Gastroesophageal sphincter (tissue), 4 donors: ENCODE measurements at regions not wholly inside any gene's neighbourhood (a gene's known extent, or its start where the extent isn't known, plus 50 kb on each side); places are given as distances from the start of the nearest gene placed in this dataset.

Source experiments
- ATAC-seq: fragments of 150-250 bp; one replicate; pipeline ENCODE4 v1.9.1; 2016; ENCODE audit warnings: mild to moderate bottlenecking, moderate library complexity
- H3K27ac ChIP-seq, 4 donors: fragments of 200-600 bp; sonication (generic) in 3 of 4; 1 replicate in 3 of 4; 2 replicates in 1 of 4; pipeline ENCODE4 v1.5.1; 2016 to 2019
- H3K27me3 ChIP-seq: fragments of 200-600 bp; sonication (generic); one replicate; pipeline ENCODE4 v1.5.1; 2019
- H3K36me3 ChIP-seq, 2 donors: fragments of 200-600 bp; sonication (generic); one replicate each; pipeline ENCODE4 v1.5.1; 2019; ENCODE audit warnings: control low read depth in 1 of 2
- H3K4me1 ChIP-seq, 3 donors: fragments of 200-600 bp; sonication (generic); 1 replicate in 2 of 3; 2 replicates in 1 of 3; pipeline ENCODE4 v1.5.1; 2016 to 2019; ENCODE audit warnings: control low read depth in 2 of 3
- H3K4me3 ChIP-seq, 2 donors: fragments of 200-600 bp; sonication (generic); one replicate each; pipeline ENCODE4 v1.5.1; 2019; ENCODE audit warnings: mild to moderate bottlenecking in 1 of 2, moderate library complexity in 1 of 2
- H3K9me3 ChIP-seq, 3 donors: fragments of 200-600 bp; sonication (generic); one replicate each; pipeline ENCODE4 v1.5.1; 2017 to 2019; ENCODE audit warnings: control low read depth in 2 of 3
- EP300 ChIP-seq: sonication (generic); formaldehyde crosslinking; IDR thresholded peaks from one replicate; pipeline ENCODE4 v1.6.1; 2017; ENCODE audit warnings: antibody characterized with exemption, mild to moderate bottlenecking
- POLR2A ChIP-seq, 2 donors: fragments of 450-650 bp; IDR thresholded peaks; one replicate each; pipeline ENCODE4 v1.6.1; 2017; ENCODE audit warnings: antibody characterized with exemption in 2 of 2, mild to moderate bottlenecking in 2 of 2, moderate library complexity in 1 of 2
- POLR2AphosphoS5 ChIP-seq: sonication (generic); formaldehyde crosslinking; IDR thresholded peaks from one replicate; pipeline ENCODE4 v1.6.1; 2017; ENCODE audit warnings: antibody characterized with exemption
- WGBS, 2 donors: methylation state at CpG; one replicate each; pipeline ENCODE4 v1.1.5; 2018; ENCODE audit warnings: low coverage in 1 of 2; 5-methylcytosine and 5-hydroxymethylcytosine counted together
- TF ChIP-seq, protein P1 (sequence below), 4 experiments: fragments of 200-600 bp in 2 of 4; fragments of 450-650 bp in 2 of 4; sonication (generic) in 1 of 4; IDR thresholded peaks; one replicate each; pipeline ENCODE4 v1.5.1; 2017 to 2019; ENCODE audit warnings: antibody characterized with exemption in 4 of 4, mild to moderate bottlenecking in 2 of 4, moderate library complexity in 2 of 4

DNA sequence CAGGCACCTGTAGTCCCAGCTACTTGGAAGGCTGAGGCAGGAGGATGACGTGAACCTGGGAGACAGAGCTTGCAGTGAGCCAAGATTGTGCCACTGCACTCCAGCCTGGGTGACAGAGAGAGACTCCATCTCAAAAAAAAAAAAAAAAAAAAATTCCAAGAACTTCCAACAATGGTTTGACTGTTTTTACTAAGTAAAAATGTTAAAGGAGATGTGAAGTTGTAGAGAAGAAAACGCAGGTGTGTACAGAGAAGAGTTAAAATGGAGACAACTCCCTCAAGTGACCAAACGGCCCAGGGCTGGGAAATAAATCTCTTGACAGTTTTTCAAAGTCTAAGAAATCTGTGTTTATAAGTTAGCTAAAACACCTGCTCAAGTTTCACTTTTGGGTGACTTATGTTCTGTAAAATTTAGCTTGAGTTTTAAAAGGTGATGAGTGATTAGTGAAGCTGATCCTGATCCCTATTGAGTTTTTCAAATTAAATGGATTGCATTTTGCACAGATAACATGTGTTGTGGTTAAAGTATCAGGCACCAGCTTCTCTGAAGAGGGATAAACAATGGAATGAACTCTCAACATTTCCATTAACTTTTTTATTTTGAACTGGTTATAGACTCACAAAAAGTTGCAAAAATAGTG, 255.2 kb upstream of the CD180 start:
- H3K4me3 ChIP-seq, result no peak overlapping the region
- no peaks in the 10 kb centered on the region for H3K27me3 ChIP-seq
- TF ChIP-seq, protein P1, sequence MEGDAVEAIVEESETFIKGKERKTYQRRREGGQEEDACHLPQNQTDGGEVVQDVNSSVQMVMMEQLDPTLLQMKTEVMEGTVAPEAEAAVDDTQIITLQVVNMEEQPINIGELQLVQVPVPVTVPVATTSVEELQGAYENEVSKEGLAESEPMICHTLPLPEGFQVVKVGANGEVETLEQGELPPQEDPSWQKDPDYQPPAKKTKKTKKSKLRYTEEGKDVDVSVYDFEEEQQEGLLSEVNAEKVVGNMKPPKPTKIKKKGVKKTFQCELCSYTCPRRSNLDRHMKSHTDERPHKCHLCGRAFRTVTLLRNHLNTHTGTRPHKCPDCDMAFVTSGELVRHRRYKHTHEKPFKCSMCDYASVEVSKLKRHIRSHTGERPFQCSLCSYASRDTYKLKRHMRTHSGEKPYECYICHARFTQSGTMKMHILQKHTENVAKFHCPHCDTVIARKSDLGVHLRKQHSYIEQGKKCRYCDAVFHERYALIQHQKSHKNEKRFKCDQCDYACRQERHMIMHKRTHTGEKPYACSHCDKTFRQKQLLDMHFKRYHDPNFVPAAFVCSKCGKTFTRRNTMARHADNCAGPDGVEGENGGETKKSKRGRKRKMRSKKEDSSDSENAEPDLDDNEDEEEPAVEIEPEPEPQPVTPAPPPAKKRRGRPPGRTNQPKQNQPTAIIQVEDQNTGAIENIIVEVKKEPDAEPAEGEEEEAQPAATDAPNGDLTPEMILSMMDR (IDR thresholded peaks at IDR 0.05), result no peak
- no peak for TF ChIP-seq EP300
- WGBS, 2 donors, result 13 to 39% methylated on average over 2 to 3 of the region's 3 CpGs
- no peaks in the 10 kb centered on the region for H3K9me3 ChIP-seq
- H3K36me3 ChIP-seq, result no peaks in the 10 kb centered on the region
- peak overlapping the region in 2 of 4 donors; percentile 35 to 39 for H3K27ac ChIP-seq
- no peak for ATAC-seq
- peaks cover 0 to 3% (median 0%) of the 10 kb centered on the region in 3 donors for H3K4me1 ChIP-seq

DNA sequence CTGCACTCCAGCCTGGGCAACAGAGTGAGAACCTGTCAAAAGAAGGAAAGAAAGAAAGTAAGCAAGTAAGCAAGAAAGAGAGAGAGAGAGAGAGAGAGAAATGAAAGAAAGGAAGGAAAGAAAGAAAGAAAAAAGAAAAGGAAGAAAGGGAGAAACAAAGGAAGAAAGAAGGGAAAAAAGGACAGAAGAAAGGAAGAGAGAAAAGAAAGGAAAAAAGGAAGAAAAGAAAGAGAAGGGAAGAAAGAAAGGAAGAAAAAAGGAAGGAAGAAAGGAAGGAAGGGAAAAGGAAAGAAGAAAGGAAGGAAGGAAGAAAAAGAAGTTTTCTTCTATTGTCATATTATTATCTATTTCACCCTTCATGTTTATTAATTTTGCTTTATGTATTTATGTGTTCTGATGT, 251.1 kb upstream of the CD180 start:
- Histone ChIP-seq H3K9me3 (no peaks in the 10 kb centered on the region), H3K4me3 (no peak overlapping the region), H3K36me3 (no peaks in the 10 kb centered on the region)

DNA sequence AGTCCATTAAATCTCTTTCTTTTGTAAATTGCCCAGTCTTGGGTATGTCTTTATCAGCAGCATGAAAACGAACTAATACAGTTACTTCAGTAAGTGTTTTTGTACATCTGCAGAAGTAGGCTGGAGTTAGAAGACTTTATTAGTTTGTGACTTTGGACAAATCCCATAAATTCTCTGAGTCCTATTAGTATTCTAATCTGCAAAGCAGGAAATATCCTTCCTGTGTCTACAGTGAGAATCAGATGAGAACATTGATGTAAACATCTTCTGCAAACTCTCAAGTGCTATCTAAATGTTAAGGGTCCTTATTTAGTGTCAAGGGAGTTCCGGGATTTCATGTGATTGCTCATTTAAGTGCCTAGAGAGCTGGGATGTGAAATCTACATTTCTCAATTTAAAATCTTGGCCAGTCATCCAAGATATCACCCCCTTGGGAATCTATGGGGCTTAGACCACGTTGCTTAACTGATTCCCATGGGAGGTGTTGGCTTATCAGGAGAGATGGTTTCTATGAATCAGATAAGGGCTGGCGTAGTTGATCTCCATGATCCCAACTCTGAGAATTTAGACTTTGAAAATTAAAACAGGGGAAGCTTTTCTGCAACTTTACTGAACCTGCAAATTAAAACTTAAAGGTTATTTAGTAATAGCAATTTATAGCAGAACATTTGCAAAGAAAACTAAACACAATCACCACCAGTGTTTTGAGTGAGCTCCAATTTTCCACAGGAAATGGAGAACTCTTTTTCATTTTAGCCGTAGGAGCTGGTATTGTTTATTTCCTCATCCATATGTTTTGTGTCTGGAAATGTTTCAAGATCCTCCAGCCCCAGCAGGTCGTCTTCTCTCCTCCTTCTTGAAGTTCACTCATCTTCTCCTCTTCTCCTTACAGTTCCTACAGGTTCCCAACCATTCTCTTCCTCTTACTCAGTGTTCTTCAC, 241.6 kb upstream of the CD180 start:
- Histone ChIP-seq H3K4me3 (no peak overlapping the region), H3K27ac (no peak overlapping the region), H3K9me3 (no peaks in the 10 kb centered on the region), H3K4me1 (no peaks in the 10 kb centered on the region), H3K27me3 (no peaks in the 10 kb centered on the region), H3K36me3 (no peaks in the 10 kb centered on the region)
- WGBS, 2 donors, result 39 to 44% methylated on average over 4 to 6 of the region's 6 CpGs
- ATAC-seq, result no peak
- TF ChIP-seq, protein P1 (IDR thresholded peaks at IDR 0.05), result no peak
- TF ChIP-seq POLR2A (IDR thresholded peaks at IDR 0.05) (no peak), EP300 (no peak), POLR2AphosphoS5 (no peak)

More for the DNA sequence above, 251.1 kb upstream of the CD180 start:
- TF ChIP-seq POLR2AphosphoS5 (no peak), POLR2A (IDR thresholded peaks at IDR 0.05) (no peak), EP300 (no peak)
- TF ChIP-seq, protein P1 (IDR thresholded peaks at IDR 0.05), result no peak
- ATAC-seq, result no peak
- Histone ChIP-seq H3K4me1 (peaks cover 0 to 6% (median 3%) of the 10 kb centered on the region in 3 donors), H3K27me3 (no peaks in the 10 kb centered on the region), H3K27ac (no peak overlapping the region)

DNA sequence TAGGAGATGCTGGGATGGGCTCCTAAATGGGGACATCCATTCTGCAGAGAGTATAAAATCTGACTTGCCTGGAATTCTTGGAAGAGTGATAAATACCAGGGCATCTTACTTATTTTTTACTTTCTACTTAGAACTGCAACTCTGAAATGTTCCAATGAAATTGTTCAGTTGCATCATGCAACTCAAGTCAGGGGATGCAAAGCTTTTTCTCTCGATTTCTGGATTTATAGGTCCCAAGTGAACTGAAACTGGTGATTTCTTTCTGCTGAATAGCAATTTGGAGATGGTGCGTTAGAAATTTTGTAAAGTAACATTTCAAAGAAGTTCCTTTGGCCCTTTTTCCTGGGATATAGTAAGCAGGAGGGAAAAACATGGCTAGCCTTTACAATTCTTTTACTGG, 238.4 kb upstream of the CD180 start:
- Histone ChIP-seq H3K4me3 (no peak overlapping the region), H3K27ac (no peak overlapping the region), H3K9me3 (no peaks in the 10 kb centered on the region), H3K27me3 (no peaks in the 10 kb centered on the region), H3K36me3 (no peaks in the 10 kb centered on the region), H3K4me1 (no peaks in the 10 kb centered on the region)
- TF ChIP-seq EP300 (no peak), POLR2A (IDR thresholded peaks at IDR 0.05) (no peak), POLR2AphosphoS5 (no peak)
- TF ChIP-seq, protein P1 (IDR thresholded peaks at IDR 0.05), result no peak
- no peak for ATAC-seq
- 73 to 100% methylated on average over 1 to 2 of the region's 2 CpGs for WGBS, 2 donors

DNA sequence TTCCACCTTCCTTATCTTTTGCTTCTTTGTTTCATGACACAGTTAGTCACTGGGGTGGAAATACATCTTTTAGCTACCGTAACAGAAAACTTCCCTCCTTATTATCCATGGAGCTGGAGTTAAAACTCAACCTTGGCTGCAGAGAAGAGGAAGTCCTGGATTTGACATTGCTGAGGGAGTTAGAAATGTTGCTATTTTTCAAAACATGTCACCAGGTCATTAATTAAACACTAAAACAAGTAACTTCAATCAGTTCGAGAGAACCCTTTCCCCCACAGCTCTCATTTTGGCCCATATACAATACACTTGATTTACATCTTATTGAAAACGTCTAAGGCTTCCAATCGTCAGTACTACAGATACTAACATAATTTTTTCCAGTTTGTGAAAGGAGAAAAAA, 237.9 kb upstream of the CD180 start:
- ATAC-seq, result no peak
- 33 to 65% methylated on average over 3 to 4 of the region's 4 CpGs for WGBS, 2 donors
- H3K27ac ChIP-seq, result no peak overlapping the region

More for the DNA sequence above, 237.9 kb upstream of the CD180 start:
- no peak overlapping the region for H3K4me3 ChIP-seq
- H3K9me3 ChIP-seq, result no peaks in the 10 kb centered on the region
- H3K4me1 ChIP-seq, result no peaks in the 10 kb centered on the region
- TF ChIP-seq EP300 (no peak), POLR2AphosphoS5 (no peak), POLR2A (IDR thresholded peaks at IDR 0.05) (no peak)
- TF ChIP-seq, protein P1 (IDR thresholded peaks at IDR 0.05), result no peak
- no peaks in the 10 kb centered on the region for H3K27me3 ChIP-seq
- H3K36me3 ChIP-seq, result no peaks in the 10 kb centered on the region
